ENCODE measurements at regions not wholly inside any gene's neighbourhood (a gene's known extent, or its start where the extent isn't known, plus 50 kb on each side); places are given as distances from the start of the nearest gene placed in this dataset.

DNA sequence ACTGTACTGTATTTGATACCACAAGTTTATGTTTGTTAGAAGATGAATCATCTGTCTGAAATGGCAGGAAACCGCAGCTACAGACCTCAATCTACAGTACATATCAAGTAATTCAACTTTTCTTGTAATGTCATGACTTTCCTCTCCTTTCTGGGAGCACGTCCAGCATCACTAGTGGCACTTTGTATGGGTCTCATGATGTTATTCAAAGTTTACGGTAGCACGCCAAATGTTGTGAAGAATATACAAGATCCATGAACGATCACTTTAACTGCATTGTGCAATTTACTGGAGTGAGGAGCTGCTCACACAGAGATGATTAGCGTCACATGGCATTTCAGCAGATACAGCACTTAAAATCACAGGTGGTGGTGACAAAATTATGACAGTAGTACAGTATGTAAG lies 257.8 kb upstream of the GNAI1 start:
- H3K4me3 ChIP-seq: no peak overlapping the region
- H3K9me3 ChIP-seq: no peaks in the 10 kb centered on the region
- H3K4me1 ChIP-seq: no peaks in the 10 kb centered on the region
- H3K27me3 ChIP-seq: no peaks in the 10 kb centered on the region
- H3K36me3 ChIP-seq: no peaks in the 10 kb centered on the region
- no peak for DNase-seq (ENCODE audit: low spot score)
- no peak for TF ChIP-seq CTCF (IDR thresholded peaks at IDR 0.05)
- H3K27ac ChIP-seq: no peak overlapping the region

- Histone ChIP-seq H3K27me3 (no peaks in the 10 kb centered on the region), H3K9me3 (no peaks in the 10 kb centered on the region), H3K4me1 (no peaks in the 10 kb centered on the region), H3K4me3 (no peak overlapping the region), H3K27ac (no peak overlapping the region), H3K36me3 (no peaks in the 10 kb centered on the region)
- TF ChIP-seq CTCF (IDR thresholded peaks at IDR 0.05): no peak
- no peak for DNase-seq (ENCODE audit: low spot score)
Measured at GRCh38 chr7:79874797-79875196, 259.8 kb upstream of the GNAI1 start.

GRCh38 chr7:79872176-79872575 lies 262.5 kb upstream of the GNAI1 start:
- H3K27ac ChIP-seq: no peak overlapping the region
- no peak overlapping the region for H3K4me3 ChIP-seq
- no peak for TF ChIP-seq CTCF (IDR thresholded peaks at IDR 0.05)
- H3K4me1 ChIP-seq: no peaks in the 10 kb centered on the region
- H3K27me3 ChIP-seq: no peaks in the 10 kb centered on the region
- no peaks in the 10 kb centered on the region for H3K36me3 ChIP-seq
- no peak for DNase-seq (ENCODE audit: low spot score)
- H3K9me3 ChIP-seq: no peaks in the 10 kb centered on the region

DNA sequence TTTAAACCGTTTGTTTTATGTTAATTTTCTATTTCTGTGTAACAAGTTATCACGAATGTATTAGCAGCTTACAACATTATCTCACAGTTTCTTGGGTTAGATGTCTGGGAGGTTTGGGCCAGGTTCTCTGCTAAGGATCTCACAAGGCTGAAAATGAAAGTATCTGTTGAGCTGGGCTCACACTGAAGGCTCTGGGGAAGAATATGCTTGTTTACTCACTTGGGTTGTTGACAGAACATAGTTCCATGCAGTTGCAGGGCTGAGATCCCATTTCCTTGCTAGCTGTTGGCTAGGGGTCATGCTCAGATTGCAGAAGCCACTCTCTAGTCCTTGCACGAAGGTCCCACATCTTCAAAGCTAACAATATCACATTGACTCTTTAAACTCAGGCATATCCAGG lies 266.6 kb upstream of the GNAI1 start:
- DNase-seq (ENCODE audit: low spot score): no peak
- no peaks in the 10 kb centered on the region for H3K36me3 ChIP-seq
- no peaks in the 10 kb centered on the region for H3K9me3 ChIP-seq
- H3K4me3 ChIP-seq: no peak overlapping the region
- no peaks in the 10 kb centered on the region for H3K27me3 ChIP-seq
- no peak overlapping the region for H3K27ac ChIP-seq
- no peak for TF ChIP-seq CTCF (IDR thresholded peaks at IDR 0.05)
- H3K4me1 ChIP-seq: no peaks in the 10 kb centered on the region

DNA sequence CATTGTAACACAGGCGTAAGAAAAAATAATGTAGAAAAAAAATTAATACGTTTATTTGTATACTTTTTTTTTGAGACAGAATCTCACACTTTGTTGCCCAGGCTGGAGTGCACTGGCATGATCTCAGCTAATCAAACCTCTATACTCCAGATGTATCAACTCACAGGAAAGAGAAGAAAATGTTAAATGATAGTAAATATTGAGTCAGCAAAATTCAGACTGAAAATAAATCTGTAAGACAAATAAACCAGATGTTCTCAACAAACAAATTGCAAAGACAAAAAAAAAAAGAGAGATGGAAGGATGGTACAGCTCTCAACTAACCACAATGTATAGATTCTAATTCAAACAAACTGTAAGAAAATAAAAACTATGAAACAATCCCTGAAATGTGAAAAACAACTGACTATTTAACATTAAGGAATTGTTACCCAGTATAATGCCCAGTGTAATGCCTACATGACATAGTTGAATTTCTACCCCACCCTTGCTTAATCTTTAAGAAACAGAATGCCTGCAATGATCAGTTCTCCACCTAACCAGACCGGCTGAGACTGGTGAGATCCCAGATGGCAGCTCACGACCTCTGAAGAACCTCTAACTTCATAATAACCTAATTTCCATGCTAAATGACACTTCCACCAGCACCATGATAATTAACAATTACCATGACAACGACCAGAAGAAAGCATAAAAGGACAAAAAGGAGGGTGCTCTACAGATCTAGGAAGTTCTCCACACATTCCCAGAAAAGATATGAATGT lies 272.0 kb upstream of the GNAI1 start:
- DNase-seq (ENCODE audit: low spot score): no peak
- H3K9me3 ChIP-seq: no peaks in the 10 kb centered on the region
- H3K36me3 ChIP-seq: no peaks in the 10 kb centered on the region
- no peak overlapping the region for H3K4me3 ChIP-seq
- H3K27ac ChIP-seq: no peak overlapping the region
- TF ChIP-seq CTCF (IDR thresholded peaks at IDR 0.05): no peak
- no peaks in the 10 kb centered on the region for H3K4me1 ChIP-seq
- H3K27me3 ChIP-seq: no peaks in the 10 kb centered on the region

DNA sequence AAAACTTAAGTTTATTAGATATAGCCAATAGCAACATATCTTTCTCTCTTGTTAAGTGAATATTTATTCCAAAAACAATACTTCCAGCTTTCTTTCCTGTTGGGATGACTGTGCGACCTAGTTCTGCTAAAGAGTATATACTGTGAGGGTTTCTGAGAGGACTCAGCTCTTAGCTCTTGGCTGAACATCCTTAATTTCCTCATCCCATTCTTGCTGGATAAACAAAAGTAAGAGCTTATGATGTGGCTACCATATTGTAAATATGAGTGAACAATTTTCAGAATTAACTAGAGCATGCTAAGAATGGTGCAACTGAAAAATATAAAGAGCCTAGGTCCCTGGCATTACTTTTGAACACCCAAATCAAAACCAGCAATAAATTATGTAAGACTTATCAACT lies 279.5 kb upstream of the GNAI1 start:
- no peaks in the 10 kb centered on the region for H3K9me3 ChIP-seq
- H3K36me3 ChIP-seq: no peaks in the 10 kb centered on the region
- no peak overlapping the region for H3K27ac ChIP-seq
- H3K4me3 ChIP-seq: no peak overlapping the region
- H3K27me3 ChIP-seq: no peaks in the 10 kb centered on the region
- DNase-seq (ENCODE audit: low spot score): no peak
- TF ChIP-seq CTCF (IDR thresholded peaks at IDR 0.05): no peak
- no peaks in the 10 kb centered on the region for H3K4me1 ChIP-seq
